GM23248 (cell line): ENCODE measurements at regions not wholly inside any gene's neighbourhood (a gene's known extent, or its start where the extent isn't known, plus 50 kb on each side); places are given as distances from the start of the nearest gene placed in this dataset.

Source experiments
- DNase-seq: peaks from one replicate; pipeline ENCODE4 v3.0.0-alpha.2; 2015
- H2AFZ ChIP-seq: fragments of 200-600 bp; sonication (generic); 2 replicates; pipeline ENCODE4 v1.6.1; 2016; ENCODE audit warnings: antibody characterized with exemption
- H3F3A ChIP-seq: fragments of 200-600 bp; sonication (generic); 2 replicates; pipeline ENCODE4 v1.6.1; 2016; ENCODE audit warnings: mild to moderate bottlenecking, antibody characterized with exemption, mixed run types; ENCODE audit not compliant: insufficient read depth
- H3K27ac ChIP-seq: fragments of 200-600 bp; sonication (generic); 2 replicates; pipeline ENCODE4 v1.5.1; 2016; ENCODE audit warnings: mild to moderate bottlenecking
- H3K27me3 ChIP-seq: fragments of 200-600 bp; sonication (generic); replicated peaks from 2 replicates; pipeline ENCODE4 v1.6.1; 2016; ENCODE audit warnings: mild to moderate bottlenecking; ENCODE audit not compliant: insufficient read depth
- H3K36me3 ChIP-seq: fragments of 200-600 bp; sonication (generic); 2 replicates; pipeline ENCODE4 v1.6.1; 2016; ENCODE audit warnings: low read depth, mild to moderate bottlenecking
- H3K4me1 ChIP-seq: fragments of 200-600 bp; sonication (generic); 2 replicates; pipeline ENCODE4 v1.6.1; 2016; ENCODE audit warnings: mild to moderate bottlenecking; ENCODE audit not compliant: insufficient read depth
- H3K4me2 ChIP-seq: fragments of 200-600 bp; sonication (generic); one replicate; pipeline ENCODE4 v1.6.1; 2016; ENCODE audit warnings: mild to moderate bottlenecking; ENCODE audit not compliant: unreplicated experiment
- H3K4me3 ChIP-seq: fragments of 200-600 bp; sonication (generic); 2 replicates; pipeline ENCODE4 v1.5.1; 2016; ENCODE audit warnings: mild to moderate bottlenecking
- H3K79me2 ChIP-seq: fragments of 200-600 bp; sonication (generic); 2 replicates; pipeline ENCODE4 v1.6.1; 2016; ENCODE audit warnings: mild to moderate bottlenecking; ENCODE audit not compliant: insufficient read depth
- H3K9ac ChIP-seq: fragments of 200-600 bp; sonication (generic); 2 replicates; pipeline ENCODE4 v1.6.1; 2016; ENCODE audit warnings: mild to moderate bottlenecking
- H3K9me2 ChIP-seq: fragments of 200-600 bp; sonication (generic); 2 replicates; pipeline ENCODE4 v1.6.1; 2016; ENCODE audit warnings: mixed run types, mild to moderate bottlenecking, moderate library complexity; ENCODE audit not compliant: insufficient read depth
- H3K9me3 ChIP-seq: fragments of 200-600 bp; sonication (generic); one replicate; pipeline ENCODE4 v1.6.1; 2017; ENCODE audit warnings: low read depth
- H4K20me1 ChIP-seq: fragments of 200-600 bp; sonication (generic); 2 replicates; pipeline ENCODE4 v1.6.0; 2016; ENCODE audit not compliant: insufficient read depth
- EZH2 ChIP-seq: fragments of 200-600 bp; sonication (generic); IDR thresholded peaks from 2 replicates; pipeline ENCODE4 v1.6.1; 2018; ENCODE audit warnings: antibody characterized with exemption, mild to moderate bottlenecking; ENCODE audit not compliant: insufficient read depth, poor library complexity, severe bottlenecking
- EZH2phosphoT487 ChIP-seq: fragments of 200-600 bp; sonication (generic); IDR thresholded peaks from 2 replicates; pipeline ENCODE4 v1.6.1; 2018; ENCODE audit warnings: antibody characterized with exemption, moderate library complexity, mild to moderate bottlenecking, low read depth; ENCODE audit not compliant: insufficient read depth
- WGBS, 2 experiments: methylation state at CpG; one replicate each; pipeline ENCODE4 v1.1.6; 2015 to 2017; ENCODE audit warnings: low lambda C conversion rate in 2 of 2, low coverage in 1 of 2; ENCODE audit errors: missing lambda C conversion rate in 2 of 2; 5-methylcytosine and 5-hydroxymethylcytosine counted together
- in situ Hi-C: fragments of 300-500 bp; cut with MboI; formaldehyde crosslinking; loops from 2 replicates; pipeline ENCODE4 v1.15.0; 2020

- H3K4me1 ChIP-seq = no peaks in the 10 kb centered on the region
- in situ Hi-C loops = no loop called here
- no peaks in the 10 kb centered on the region for H3F3A ChIP-seq
- peaks cover 14% of the 10 kb centered on the region; the same call in 1 of the 2 replicates for H3K27me3 ChIP-seq
- peak overlapping the region; percentile 61 for H3K4me3 ChIP-seq
- no peaks in the 10 kb centered on the region for H4K20me1 ChIP-seq
- no peak for TF ChIP-seq EZH2phosphoT487
- no peak for TF ChIP-seq EZH2
- H3K79me2 ChIP-seq = no peaks in the 10 kb centered on the region
- peak overlapping the region; percentile 72 for H3K4me2 ChIP-seq
- no peak overlapping the region for H3K27ac ChIP-seq
- DNase-seq = no peak
- peak overlapping the region; percentile 72 for H2AFZ ChIP-seq
- no peaks in the 10 kb centered on the region for H3K9me3 ChIP-seq
- no peak overlapping the region for H3K9ac ChIP-seq
- H3K36me3 ChIP-seq = no peaks in the 10 kb centered on the region
- H3K9me2 ChIP-seq = no peaks in the 10 kb centered on the region
- 6 to 7% methylated on average over 6 of the region's 6 CpGs for WGBS, 2 experiments
Observed at GRCh38 chr4:89641367-89641687, 195.6 kb downstream of the SNCA start.

GRCh38 chr4:89640620-89641366 lies 196.2 kb downstream of the SNCA start:
- Histone ChIP-seq H3K4me1 (no peaks in the 10 kb centered on the region), H3K27me3 (peaks cover 11% of the 10 kb centered on the region; the same call in 1 of the 2 replicates), H3K4me2 (peak overlapping the region; percentile 72), H2AFZ (peak overlapping the region; percentile 72), H4K20me1 (no peaks in the 10 kb centered on the region), H3K9me2 (no peaks in the 10 kb centered on the region), H3K9ac (no peak overlapping the region), H3K27ac (no peak overlapping the region), H3K9me3 (no peaks in the 10 kb centered on the region), H3K4me3 (peak overlapping the region; percentile 61), H3K79me2 (no peaks in the 10 kb centered on the region), H3K36me3 (no peaks in the 10 kb centered on the region), H3F3A (no peaks in the 10 kb centered on the region)
- peak; percentile 82 for DNase-seq
- in situ Hi-C loops = no loop called here
- WGBS, 2 experiments = 24 to 26% methylated on average over 17 of the region's 17 CpGs
- no peak for TF ChIP-seq EZH2phosphoT487
- no peak for TF ChIP-seq EZH2

GRCh38 chr4:89639395-89639794 lies 197.6 kb downstream of the SNCA start:
- no peaks in the 10 kb centered on the region for H3K4me1 ChIP-seq
- no peak overlapping the region for H3K4me3 ChIP-seq
- in situ Hi-C loops = no loop called here
- peaks cover 7% of the 10 kb centered on the region; the same call in 1 of the 2 replicates for H3K27me3 ChIP-seq
- 57 to 60% methylated on average over 2 of the region's 2 CpGs for WGBS, 2 experiments
- H3K4me2 ChIP-seq = no peak overlapping the region
- H4K20me1 ChIP-seq = no peaks in the 10 kb centered on the region
- no peak overlapping the region for H3K9ac ChIP-seq
- H3K27ac ChIP-seq = no peak overlapping the region
- H3K9me2 ChIP-seq = no peaks in the 10 kb centered on the region
- no peaks in the 10 kb centered on the region for H3K9me3 ChIP-seq
- no peak for TF ChIP-seq EZH2
- no peak for TF ChIP-seq EZH2phosphoT487
- no peak overlapping the region for H2AFZ ChIP-seq
- H3K36me3 ChIP-seq = no peaks in the 10 kb centered on the region
- DNase-seq = no peak
- H3K79me2 ChIP-seq = no peaks in the 10 kb centered on the region
- H3F3A ChIP-seq = no peaks in the 10 kb centered on the region

GRCh38 chr4:89625599-89626293 lies 211.2 kb downstream of the SNCA start:
- no peaks in the 10 kb centered on the region for H4K20me1 ChIP-seq
- H3K36me3 ChIP-seq = no peaks in the 10 kb centered on the region
- no peak overlapping the region for H3K27ac ChIP-seq
- H3K4me3 ChIP-seq = no peak overlapping the region
- peaks cover 13% of the 10 kb centered on the region for H3K27me3 ChIP-seq
- no peaks in the 10 kb centered on the region for H3F3A ChIP-seq
- no peaks in the 10 kb centered on the region for H3K9me2 ChIP-seq
- H3K9ac ChIP-seq = no peak overlapping the region
- 12 to 24% methylated on average over 1 of the region's 1 CpG for WGBS, 2 experiments
- TF ChIP-seq EZH2phosphoT487 (no peak), EZH2 (no peak)
- H3K79me2 ChIP-seq = no peaks in the 10 kb centered on the region
- H3K4me1 ChIP-seq = no peaks in the 10 kb centered on the region
- in situ Hi-C loops = no loop called here
- H3K4me2 ChIP-seq = no peak overlapping the region
- H2AFZ ChIP-seq = no peak overlapping the region
- H3K9me3 ChIP-seq = no peaks in the 10 kb centered on the region
- no peak for DNase-seq
